DOHH2 (cell line): ENCODE measurements at regions not wholly inside any gene's neighbourhood (a gene's known extent, or its start where the extent isn't known, plus 50 kb on each side); places are given as distances from the start of the nearest gene placed in this dataset.
"Not testable (repeated sequence)": the region's sequence is repeated elsewhere in the genome, so short reads cannot be mapped to it uniquely, and the experiment has no call there.

Experiments used
- H3F3A ChIP-seq: fragments of 200-600 bp; sonication (generic), shearing (Covaris generic); 2 replicates; pipeline ENCODE4 v1.6.0; 2016; ENCODE audit warnings: antibody characterized with exemption, mild to moderate bottlenecking; ENCODE audit not compliant: control insufficient read depth, insufficient read depth
- H3K27ac ChIP-seq: fragments of 200-600 bp; sonication (generic); 2 replicates; pipeline ENCODE4 v1.5.1; 2014; ENCODE audit warnings: low read depth, mild to moderate bottlenecking, low read length, moderate library complexity
- H3K27me3 ChIP-seq: fragments of 200-600 bp; sonication (generic); 2 replicates; pipeline ENCODE4 v1.6.1; 2014; ENCODE audit warnings: mild to moderate bottlenecking, low read length, mixed read lengths; ENCODE audit not compliant: control insufficient read depth
- H3K36me3 ChIP-seq: fragments of 200-600 bp; sonication (generic); 2 replicates; pipeline ENCODE4 v1.6.1; 2014; ENCODE audit warnings: mild to moderate bottlenecking, low read length, moderate library complexity, mixed read lengths; ENCODE audit not compliant: control insufficient read depth
- H3K4me1 ChIP-seq: fragments of 200-600 bp; sonication (generic); 2 replicates; pipeline ENCODE4 v1.6.1; 2014; ENCODE audit warnings: mild to moderate bottlenecking, low read length, mixed read lengths; ENCODE audit not compliant: control insufficient read depth
- H3K4me2 ChIP-seq: fragments of 200-600 bp; sonication (generic); 2 replicates; pipeline ENCODE4 v1.6.0; 2014; ENCODE audit warnings: mild to moderate bottlenecking, low read length, moderate library complexity
- H3K4me3 ChIP-seq: fragments of 200-600 bp; sonication (generic); 2 replicates; pipeline ENCODE4 v1.5.1; 2014; ENCODE audit warnings: mild to moderate bottlenecking, low read length, mixed read lengths
- H3K79me2 ChIP-seq: fragments of 200-600 bp; sonication (generic); 2 replicates; pipeline ENCODE4 v1.6.1; 2014; ENCODE audit warnings: mild to moderate bottlenecking, low read length, mixed read lengths; ENCODE audit not compliant: control insufficient read depth
- H3K9me2 ChIP-seq: fragments of 200-600 bp; sonication (generic); replicated peaks from 2 replicates; pipeline ENCODE4 v1.6.1; 2014; ENCODE audit warnings: mild to moderate bottlenecking, low read length, mixed read lengths; ENCODE audit not compliant: control insufficient read depth
- H3K9me3 ChIP-seq: fragments of 200-600 bp; sonication (generic); 2 replicates; pipeline ENCODE4 v1.6.1; 2014; ENCODE audit warnings: antibody characterized with exemption, low read length, mixed read lengths; ENCODE audit not compliant: control insufficient read depth, insufficient read depth
- H4K20me1 ChIP-seq: fragments of 200-600 bp; sonication (generic); 2 replicates; pipeline ENCODE4 v1.6.0; 2014; ENCODE audit warnings: low read depth, mild to moderate bottlenecking, antibody characterized with exemption, low read length, moderate library complexity; ENCODE audit not compliant: control insufficient read depth, insufficient read depth
- CTCF ChIP-seq: fragments of 200-600 bp; sonication (generic); IDR thresholded peaks from one replicate; pipeline ENCODE4 v1.5.1; 2014; ENCODE audit warnings: antibody characterized with exemption, mild to moderate bottlenecking, low read depth, low read length; ENCODE audit not compliant: poor library complexity, severe bottlenecking
- EZH2phosphoT487 ChIP-seq: fragments of 200-600 bp; sonication (generic); IDR thresholded peaks from 2 replicates; pipeline ENCODE4 v1.6.1; 2017; ENCODE audit warnings: borderline replicate concordance, mild to moderate bottlenecking, antibody characterized with exemption, low read length, moderate library complexity, mixed read lengths

GRCh38 chr4:114043116-114043515, 63.7 kb upstream of the ARSJ start:
- H3K4me3 ChIP-seq, result no peak overlapping the region
- H3K9me3 ChIP-seq, result no peaks in the 10 kb centered on the region
- no peaks in the 10 kb centered on the region for H3K4me1 ChIP-seq
- TF ChIP-seq CTCF (no peak), EZH2phosphoT487 (no peak)
- no peak overlapping the region for H3K4me2 ChIP-seq
- 0 out of 2 replicates have a peak, but pooled peaks cover under 1% of the 10 kb centered on the region for H3K27me3 ChIP-seq
- H3K27ac ChIP-seq, result no peak overlapping the region
- H3F3A ChIP-seq, result no peaks in the 10 kb centered on the region
- no peaks in the 10 kb centered on the region for H4K20me1 ChIP-seq
- H3K79me2 ChIP-seq, result no peaks in the 10 kb centered on the region
- H3K9me2 ChIP-seq, result no peaks in the 10 kb centered on the region
- no peaks in the 10 kb centered on the region for H3K36me3 ChIP-seq

DNA sequence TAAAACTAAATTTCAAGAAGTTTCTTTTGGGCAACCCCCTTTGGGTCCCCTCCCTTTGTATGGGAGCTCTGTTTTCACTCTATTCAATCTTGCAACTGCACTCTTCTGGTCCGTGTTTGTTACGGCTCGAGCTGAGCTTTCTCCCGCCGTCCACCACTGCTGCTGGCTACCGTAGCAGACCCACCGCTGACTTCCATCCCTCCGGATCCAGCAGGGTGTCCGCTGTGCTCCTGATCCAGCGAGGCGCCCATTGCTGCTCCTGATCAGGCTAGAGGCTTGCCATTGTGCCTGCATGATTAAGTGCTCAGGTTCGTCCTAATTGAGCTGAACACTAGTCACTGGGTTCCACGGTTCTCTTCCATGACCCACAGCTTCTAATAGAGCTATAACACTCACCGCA, 64.9 kb upstream of the ARSJ start:
- not testable (repeated sequence) for H3K36me3 ChIP-seq, H4K20me1 ChIP-seq, H3K4me3 ChIP-seq, H3K27me3 ChIP-seq, H3F3A ChIP-seq, H3K9me3 ChIP-seq, H3K4me2 ChIP-seq, H3K79me2 ChIP-seq, H3K4me1 ChIP-seq, H3K9me2 ChIP-seq, H3K27ac ChIP-seq

GRCh38 chr4:114046331-114046730, 66.9 kb upstream of the ARSJ start:
- no peaks in the 10 kb centered on the region for H3K79me2 ChIP-seq
- TF ChIP-seq EZH2phosphoT487 (no peak), CTCF (no peak)
- H3K9me2 ChIP-seq, result no peaks in the 10 kb centered on the region
- no peaks in the 10 kb centered on the region for H3K36me3 ChIP-seq
- H4K20me1 ChIP-seq, result no peaks in the 10 kb centered on the region
- H3K9me3 ChIP-seq, result no peaks in the 10 kb centered on the region
- no peak overlapping the region for H3K4me2 ChIP-seq
- H3K27ac ChIP-seq, result no peak overlapping the region
- no peaks in the 10 kb centered on the region for H3F3A ChIP-seq
- H3K4me1 ChIP-seq, result no peaks in the 10 kb centered on the region
- H3K27me3 ChIP-seq, result no peaks in the 10 kb centered on the region
- no peak overlapping the region for H3K4me3 ChIP-seq

- not testable (repeated sequence) for H3K4me2 ChIP-seq, H3F3A ChIP-seq, H3K79me2 ChIP-seq, H4K20me1 ChIP-seq, H3K4me1 ChIP-seq, H3K36me3 ChIP-seq, H3K27ac ChIP-seq, H3K27me3 ChIP-seq, H3K4me3 ChIP-seq, H3K9me2 ChIP-seq, H3K9me3 ChIP-seq
These were observed 68.7 kb upstream of the ARSJ start for GRCh38 chr4:114048154-114048553.
